ENCODE measurements at regions not wholly inside any gene's neighbourhood (a gene's known extent, or its start where the extent isn't known, plus 50 kb on each side); places are given as distances from the start of the nearest gene placed in this dataset.

DNA sequence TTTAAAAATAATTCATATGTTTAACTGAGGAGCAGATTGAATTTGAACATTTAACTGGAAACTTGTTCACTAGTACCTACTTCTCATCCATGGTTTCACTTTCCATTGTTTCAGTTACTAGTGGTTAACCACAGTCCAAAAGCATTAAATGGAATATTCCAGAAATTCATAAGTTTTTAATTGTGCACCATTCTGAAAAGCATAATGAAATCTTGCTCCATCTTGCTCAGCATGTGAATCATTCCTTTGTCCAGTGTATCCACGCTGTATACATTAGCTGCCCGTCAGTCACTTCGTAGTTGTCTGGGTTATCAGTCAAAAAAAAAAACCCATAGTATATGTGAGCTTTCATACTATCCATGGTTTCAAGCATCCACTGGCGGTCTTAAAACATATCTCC lies 217.6 kb downstream of the TPRG1 start:
- TF ChIP-seq, protein P1, sequence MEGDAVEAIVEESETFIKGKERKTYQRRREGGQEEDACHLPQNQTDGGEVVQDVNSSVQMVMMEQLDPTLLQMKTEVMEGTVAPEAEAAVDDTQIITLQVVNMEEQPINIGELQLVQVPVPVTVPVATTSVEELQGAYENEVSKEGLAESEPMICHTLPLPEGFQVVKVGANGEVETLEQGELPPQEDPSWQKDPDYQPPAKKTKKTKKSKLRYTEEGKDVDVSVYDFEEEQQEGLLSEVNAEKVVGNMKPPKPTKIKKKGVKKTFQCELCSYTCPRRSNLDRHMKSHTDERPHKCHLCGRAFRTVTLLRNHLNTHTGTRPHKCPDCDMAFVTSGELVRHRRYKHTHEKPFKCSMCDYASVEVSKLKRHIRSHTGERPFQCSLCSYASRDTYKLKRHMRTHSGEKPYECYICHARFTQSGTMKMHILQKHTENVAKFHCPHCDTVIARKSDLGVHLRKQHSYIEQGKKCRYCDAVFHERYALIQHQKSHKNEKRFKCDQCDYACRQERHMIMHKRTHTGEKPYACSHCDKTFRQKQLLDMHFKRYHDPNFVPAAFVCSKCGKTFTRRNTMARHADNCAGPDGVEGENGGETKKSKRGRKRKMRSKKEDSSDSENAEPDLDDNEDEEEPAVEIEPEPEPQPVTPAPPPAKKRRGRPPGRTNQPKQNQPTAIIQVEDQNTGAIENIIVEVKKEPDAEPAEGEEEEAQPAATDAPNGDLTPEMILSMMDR (IDR thresholded peaks at IDR 0.05; ENCODE audit: low read depth, low read length, missing input control), result no peak
- TF ChIP-seq RAD21 (IDR thresholded peaks at IDR 0.05) (no peak), GABPA (IDR thresholded peaks at IDR 0.05 in 1 of 2, conservative IDR thresholded peaks at IDR 0.05 in 1 of 2) (no peak), SP1 (IDR thresholded peaks at IDR 0.05) (no peak), YY1 (IDR thresholded peaks at IDR 0.05) (no peak)
- TF ChIP-seq, protein P2, sequence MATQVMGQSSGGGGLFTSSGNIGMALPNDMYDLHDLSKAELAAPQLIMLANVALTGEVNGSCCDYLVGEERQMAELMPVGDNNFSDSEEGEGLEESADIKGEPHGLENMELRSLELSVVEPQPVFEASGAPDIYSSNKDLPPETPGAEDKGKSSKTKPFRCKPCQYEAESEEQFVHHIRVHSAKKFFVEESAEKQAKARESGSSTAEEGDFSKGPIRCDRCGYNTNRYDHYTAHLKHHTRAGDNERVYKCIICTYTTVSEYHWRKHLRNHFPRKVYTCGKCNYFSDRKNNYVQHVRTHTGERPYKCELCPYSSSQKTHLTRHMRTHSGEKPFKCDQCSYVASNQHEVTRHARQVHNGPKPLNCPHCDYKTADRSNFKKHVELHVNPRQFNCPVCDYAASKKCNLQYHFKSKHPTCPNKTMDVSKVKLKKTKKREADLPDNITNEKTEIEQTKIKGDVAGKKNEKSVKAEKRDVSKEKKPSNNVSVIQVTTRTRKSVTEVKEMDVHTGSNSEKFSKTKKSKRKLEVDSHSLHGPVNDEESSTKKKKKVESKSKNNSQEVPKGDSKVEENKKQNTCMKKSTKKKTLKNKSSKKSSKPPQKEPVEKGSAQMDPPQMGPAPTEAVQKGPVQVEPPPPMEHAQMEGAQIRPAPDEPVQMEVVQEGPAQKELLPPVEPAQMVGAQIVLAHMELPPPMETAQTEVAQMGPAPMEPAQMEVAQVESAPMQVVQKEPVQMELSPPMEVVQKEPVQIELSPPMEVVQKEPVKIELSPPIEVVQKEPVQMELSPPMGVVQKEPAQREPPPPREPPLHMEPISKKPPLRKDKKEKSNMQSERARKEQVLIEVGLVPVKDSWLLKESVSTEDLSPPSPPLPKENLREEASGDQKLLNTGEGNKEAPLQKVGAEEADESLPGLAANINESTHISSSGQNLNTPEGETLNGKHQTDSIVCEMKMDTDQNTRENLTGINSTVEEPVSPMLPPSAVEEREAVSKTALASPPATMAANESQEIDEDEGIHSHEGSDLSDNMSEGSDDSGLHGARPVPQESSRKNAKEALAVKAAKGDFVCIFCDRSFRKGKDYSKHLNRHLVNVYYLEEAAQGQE (IDR thresholded peaks at IDR 0.05), result no peak

Measured in liver (tissue), 3 donors.